HFFc6 (cell line): ENCODE measurements at regions not wholly inside any gene's neighbourhood (a gene's known extent, or its start where the extent isn't known, plus 50 kb on each side); places are given as distances from the start of the nearest gene placed in this dataset.

Source experiments
- DNase-seq: peaks from one replicate; pipeline ENCODE4 v3.0.0-alpha.2; 2018
- H3K27ac Mint-ChIP-seq: 2 replicates; pipeline ENCODE4 v1.8.0; 2020; ENCODE audit warnings: mild to moderate bottlenecking, mixed read lengths
- H3K27me3 Mint-ChIP-seq: 2 replicates; pipeline ENCODE4 v1.8.0; 2021; ENCODE audit warnings: mild to moderate bottlenecking, moderate library complexity, mixed read lengths; ENCODE audit not compliant: insufficient read depth
- H3K36me3 Mint-ChIP-seq: 2 replicates; pipeline ENCODE4 v1.8.0; 2021; ENCODE audit warnings: low read depth, mixed read lengths
- H3K4me1 Mint-ChIP-seq: 2 replicates; pipeline ENCODE4 v1.8.0; 2020; ENCODE audit warnings: low read depth, mixed read lengths
- H3K4me3 Mint-ChIP-seq: 2 replicates; pipeline ENCODE4 v1.8.0; 2020; ENCODE audit warnings: mild to moderate bottlenecking, moderate library complexity, mixed read lengths
- H3K9me3 Mint-ChIP-seq: 2 replicates; pipeline ENCODE4 v1.8.0; 2020; ENCODE audit warnings: mild to moderate bottlenecking, mixed read lengths
- TF ChIP-seq, protein P1 (sequence below): fragments of 200-600 bp; sonication (generic); IDR thresholded peaks from 2 replicates; pipeline ENCODE4 v1.5.0; 2021; ENCODE audit warnings: antibody characterized with exemption, mild to moderate bottlenecking

GRCh38 chr20:60121903-60122302, 163.7 kb downstream of the CDH26 start:
- Mint-ChIP-seq H3K27ac (no peak overlapping the region), H3K4me1 (peaks cover 5% of the 10 kb centered on the region), H3K27me3 (peaks cover 22% of the 10 kb centered on the region), H3K9me3 (no peaks in the 10 kb centered on the region), H3K4me3 (no peak overlapping the region), H3K36me3 (no peaks in the 10 kb centered on the region)
- TF ChIP-seq, protein P1, sequence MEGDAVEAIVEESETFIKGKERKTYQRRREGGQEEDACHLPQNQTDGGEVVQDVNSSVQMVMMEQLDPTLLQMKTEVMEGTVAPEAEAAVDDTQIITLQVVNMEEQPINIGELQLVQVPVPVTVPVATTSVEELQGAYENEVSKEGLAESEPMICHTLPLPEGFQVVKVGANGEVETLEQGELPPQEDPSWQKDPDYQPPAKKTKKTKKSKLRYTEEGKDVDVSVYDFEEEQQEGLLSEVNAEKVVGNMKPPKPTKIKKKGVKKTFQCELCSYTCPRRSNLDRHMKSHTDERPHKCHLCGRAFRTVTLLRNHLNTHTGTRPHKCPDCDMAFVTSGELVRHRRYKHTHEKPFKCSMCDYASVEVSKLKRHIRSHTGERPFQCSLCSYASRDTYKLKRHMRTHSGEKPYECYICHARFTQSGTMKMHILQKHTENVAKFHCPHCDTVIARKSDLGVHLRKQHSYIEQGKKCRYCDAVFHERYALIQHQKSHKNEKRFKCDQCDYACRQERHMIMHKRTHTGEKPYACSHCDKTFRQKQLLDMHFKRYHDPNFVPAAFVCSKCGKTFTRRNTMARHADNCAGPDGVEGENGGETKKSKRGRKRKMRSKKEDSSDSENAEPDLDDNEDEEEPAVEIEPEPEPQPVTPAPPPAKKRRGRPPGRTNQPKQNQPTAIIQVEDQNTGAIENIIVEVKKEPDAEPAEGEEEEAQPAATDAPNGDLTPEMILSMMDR = no peak
- DNase-seq = no peak

- H3K9me3 Mint-ChIP-seq = no peaks in the 10 kb centered on the region
- H3K4me3 Mint-ChIP-seq = no peak overlapping the region
These were observed 164.4 kb downstream of the CDH26 start for GRCh38 chr20:60122671-60123070.

GRCh38 chr20:60123096-60123495, 164.9 kb downstream of the CDH26 start:
- TF ChIP-seq, protein P1 = no peak
- no peak for DNase-seq
- no peak overlapping the region for H3K4me3 Mint-ChIP-seq
- no peaks in the 10 kb centered on the region for H3K36me3 Mint-ChIP-seq
- H3K27me3 Mint-ChIP-seq = peaks cover 22% of the 10 kb centered on the region
- no peaks in the 10 kb centered on the region for H3K9me3 Mint-ChIP-seq
- no peak overlapping the region for H3K27ac Mint-ChIP-seq
- no peaks in the 10 kb centered on the region for H3K4me1 Mint-ChIP-seq

More at GRCh38 chr20:60122671-60123070, 164.4 kb downstream of the CDH26 start:
- Mint-ChIP-seq H3K27ac (no peak overlapping the region), H3K27me3 (peaks cover 23% of the 10 kb centered on the region), H3K4me1 (no peaks in the 10 kb centered on the region), H3K36me3 (no peaks in the 10 kb centered on the region)
- TF ChIP-seq, protein P1 = no peak
- no peak for DNase-seq

DNA sequence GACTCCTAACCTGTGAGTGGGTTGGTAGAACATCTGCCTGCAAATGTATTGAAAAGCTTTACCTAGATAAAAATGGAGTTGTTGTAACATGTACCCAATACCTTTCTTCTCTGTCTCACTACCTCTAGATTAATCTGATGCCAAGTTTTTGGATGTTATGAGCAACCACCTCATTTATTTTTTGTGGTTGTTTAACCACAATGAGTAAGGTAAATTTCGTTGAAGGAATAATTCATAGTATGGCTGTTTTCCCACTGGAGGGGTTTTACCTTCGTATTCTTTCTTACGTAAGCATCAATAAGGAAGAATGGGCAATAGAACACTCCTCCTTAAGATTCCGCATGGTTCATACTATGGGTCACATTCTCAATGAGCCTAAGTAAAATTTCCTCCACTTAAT, 165.4 kb downstream of the CDH26 start:
- H3K27me3 Mint-ChIP-seq = peaks cover 16% of the 10 kb centered on the region

DNA sequence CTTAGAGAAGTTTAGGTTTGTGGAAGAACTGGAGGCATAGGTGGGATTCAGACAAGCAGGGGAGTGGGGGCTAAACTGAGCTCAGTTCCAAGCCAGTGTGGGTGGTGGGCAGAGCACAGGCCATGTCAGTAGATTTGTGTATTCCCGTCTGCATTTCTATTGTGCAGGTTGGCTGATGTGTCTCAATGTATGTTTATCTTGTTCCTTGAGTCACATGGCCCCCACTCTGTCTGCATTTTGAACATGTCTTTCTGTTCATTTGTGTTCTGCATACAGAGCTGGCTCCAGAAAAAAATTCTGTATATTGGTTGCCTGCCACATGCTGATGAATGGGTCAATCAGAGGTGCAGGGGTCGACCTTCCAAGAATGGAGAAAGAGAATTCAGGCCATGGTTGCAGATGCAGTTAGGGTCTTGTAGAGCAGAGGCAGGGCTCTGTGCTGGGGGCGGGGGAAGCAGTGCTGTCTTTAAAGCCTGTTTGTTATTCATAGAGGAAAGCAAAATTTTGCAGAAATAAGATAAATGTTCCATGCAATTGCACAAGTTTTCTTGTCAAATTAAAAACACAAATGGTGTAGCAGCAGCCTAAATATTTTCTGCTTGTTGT, 166.7 kb downstream of the CDH26 start:
- H3K4me3 Mint-ChIP-seq = no peak overlapping the region
- H3K4me1 Mint-ChIP-seq = no peaks in the 10 kb centered on the region
- TF ChIP-seq, protein P1 = no peak
- no peaks in the 10 kb centered on the region for H3K36me3 Mint-ChIP-seq
- DNase-seq = no peak
- peaks cover 13% of the 10 kb centered on the region for H3K27me3 Mint-ChIP-seq
- H3K27ac Mint-ChIP-seq = no peak overlapping the region
- no peaks in the 10 kb centered on the region for H3K9me3 Mint-ChIP-seq

More for the DNA sequence above, 165.4 kb downstream of the CDH26 start:
- Mint-ChIP-seq H3K9me3 (no peaks in the 10 kb centered on the region), H3K36me3 (no peaks in the 10 kb centered on the region), H3K4me1 (no peaks in the 10 kb centered on the region), H3K4me3 (no peak overlapping the region), H3K27ac (no peak overlapping the region)
- DNase-seq = no peak
- TF ChIP-seq, protein P1 = no peak
